NCI-H2029 treated with DMSO at 0.1 percent for 48 hours (cell line): ENCODE measurements at regions not wholly inside any gene's neighbourhood (a gene's known extent, or its start where the extent isn't known, plus 50 kb on each side); places are given as distances from the start of the nearest gene placed in this dataset.

Experiments
- DNase-seq: peaks from one replicate; lab custom pipeline; 2025; lab: John Stamatoyannopoulos, UW

- DNase-seq, result no peak
Measured at GRCh38 chr16:73255031-73255430, 207.1 kb upstream of the ZFHX3 start.

- DNase-seq, result no peak
Measured at GRCh38 chr16:73253922-73254480, 206.1 kb upstream of the ZFHX3 start.

GRCh38 chr16:73252446-73252845 is 204.5 kb upstream of the ZFHX3 start:
- no peak for DNase-seq

GRCh38 chr16:73251608-73252007 is 203.7 kb upstream of the ZFHX3 start:
- no peak for DNase-seq

GRCh38 chr16:73248316-73248715 is 200.4 kb upstream of the ZFHX3 start:
- no peak for DNase-seq

GRCh38 chr16:73240920-73241319 is 193.0 kb upstream of the ZFHX3 start:
- no peak for DNase-seq

- no peak for DNase-seq
Measured at GRCh38 chr16:73237601-73238000, 189.7 kb upstream of the ZFHX3 start.

GRCh38 chr16:73234496-73234895 is 186.6 kb upstream of the ZFHX3 start:
- no peak for DNase-seq

- no peak for DNase-seq
Measured at GRCh38 chr16:73233846-73234424, 186.0 kb upstream of the ZFHX3 start.

GRCh38 chr16:73233329-73233765 is 185.4 kb upstream of the ZFHX3 start:
- DNase-seq, result no peak

- no peak for DNase-seq
Measured at GRCh38 chr16:73232555-73233328, 184.8 kb upstream of the ZFHX3 start.

- DNase-seq, result no peak
Measured at GRCh38 chr16:73231944-73232554, 184.1 kb upstream of the ZFHX3 start.

- DNase-seq, result no peak
Measured at GRCh38 chr16:73231379-73231778, 183.5 kb upstream of the ZFHX3 start.

- DNase-seq, result no peak
Measured at GRCh38 chr16:73230651-73231050, 182.7 kb upstream of the ZFHX3 start.

- DNase-seq, result no peak
Measured at GRCh38 chr16:73228649-73229048, 180.7 kb upstream of the ZFHX3 start.

GRCh38 chr16:73226675-73227074 is 178.7 kb upstream of the ZFHX3 start:
- no peak for DNase-seq

- DNase-seq, result no peak
Measured at GRCh38 chr16:73225983-73226382, 178.1 kb upstream of the ZFHX3 start.

GRCh38 chr16:73220836-73221235 is 172.9 kb upstream of the ZFHX3 start:
- no peak for DNase-seq

- no peak for DNase-seq
Measured at GRCh38 chr16:73219176-73219575, 171.2 kb upstream of the ZFHX3 start.

- DNase-seq, result no peak
Measured at GRCh38 chr16:73217654-73218053, 169.7 kb upstream of the ZFHX3 start.

GRCh38 chr16:73216932-73217331 is 169.0 kb upstream of the ZFHX3 start:
- no peak for DNase-seq

- no peak for DNase-seq
Measured at GRCh38 chr16:73215678-73216377, 167.9 kb upstream of the ZFHX3 start.
